DND-41 (cell line): ENCODE measurements at regions not wholly inside any gene's neighbourhood (a gene's known extent, or its start where the extent isn't known, plus 50 kb on each side); places are given as distances from the start of the nearest gene placed in this dataset.

Experiments
- CTCF ChIP-seq: IDR thresholded peaks from 2 replicates; pipeline ENCODE4 v1.5.1; 2012; ENCODE audit warnings: borderline replicate concordance, low read length, moderate library complexity, mild to moderate bottlenecking; ENCODE audit not compliant: poor library complexity, severe bottlenecking; ENCODE audit errors: extremely low read depth
- EZH2 ChIP-seq: IDR thresholded peaks from 3 replicates; pipeline ENCODE4 v1.6.1; 2012; ENCODE audit warnings: borderline replicate concordance, low read depth, mild to moderate bottlenecking, moderate library complexity, low read length, inconsistent platforms; ENCODE audit not compliant: severe bottlenecking

GRCh38 chrX:39946822-39947221 lies 150.9 kb downstream of the BCOR start:
- TF ChIP-seq CTCF (no peak), EZH2 (no peak)
